ENCODE measurements at regions not wholly inside any gene's neighbourhood (a gene's known extent, or its start where the extent isn't known, plus 50 kb on each side); places are given as distances from the start of the nearest gene placed in this dataset.

- no peak for TF ChIP-seq CTCF (IDR thresholded peaks at IDR 0.05; ENCODE audit: insufficient read depth, low read length, poor library complexity, severe bottlenecking)
- no peak for DNase-seq (ENCODE audit: low read depth)
- no peaks in the 10 kb centered on the region for H3K36me3 ChIP-seq (ENCODE audit: control insufficient read depth, insufficient read depth, low read length)
- no peak overlapping the region for H3K4me3 ChIP-seq (ENCODE audit: low read depth, low read length)
- no peaks in the 10 kb centered on the region for H3K27me3 ChIP-seq (ENCODE audit: control insufficient read depth, insufficient read depth, low read length)
Measured at GRCh38 chr10:114708084-114708483, 50.0 kb upstream of the ABLIM1 start.

GRCh38 chr10:114708717-114709335, 50.8 kb upstream of the ABLIM1 start:
- Histone ChIP-seq H3K36me3 (ENCODE audit: control insufficient read depth, insufficient read depth, low read length) (no peaks in the 10 kb centered on the region), H3K4me3 (ENCODE audit: low read depth, low read length) (no peak overlapping the region), H3K27me3 (ENCODE audit: control insufficient read depth, insufficient read depth, low read length) (no peaks in the 10 kb centered on the region)
- no peak for DNase-seq (ENCODE audit: low read depth)
- no peak for TF ChIP-seq CTCF (IDR thresholded peaks at IDR 0.05; ENCODE audit: insufficient read depth, low read length, poor library complexity, severe bottlenecking)

- no peak for DNase-seq (ENCODE audit: low read depth)
- H3K27me3 ChIP-seq (ENCODE audit: control insufficient read depth, insufficient read depth, low read length), result no peaks in the 10 kb centered on the region
- H3K36me3 ChIP-seq (ENCODE audit: control insufficient read depth, insufficient read depth, low read length), result no peaks in the 10 kb centered on the region
- H3K4me3 ChIP-seq (ENCODE audit: low read depth, low read length), result no peak overlapping the region
- TF ChIP-seq CTCF (IDR thresholded peaks at IDR 0.05; ENCODE audit: insufficient read depth, low read length, poor library complexity, severe bottlenecking), result no peak
Measured at GRCh38 chr10:114709984-114710383, 51.9 kb upstream of the ABLIM1 start.

- TF ChIP-seq CTCF (IDR thresholded peaks at IDR 0.05; ENCODE audit: insufficient read depth, low read length, poor library complexity, severe bottlenecking), result no peak
- no peak for DNase-seq (ENCODE audit: low read depth)
- no peaks in the 10 kb centered on the region for H3K27me3 ChIP-seq (ENCODE audit: control insufficient read depth, insufficient read depth, low read length)
- H3K36me3 ChIP-seq (ENCODE audit: control insufficient read depth, insufficient read depth, low read length), result no peaks in the 10 kb centered on the region
- H3K4me3 ChIP-seq (ENCODE audit: low read depth, low read length), result no peak overlapping the region
Measured at GRCh38 chr10:114711176-114711868, 53.2 kb upstream of the ABLIM1 start.

- no peak for TF ChIP-seq CTCF (IDR thresholded peaks at IDR 0.05; ENCODE audit: insufficient read depth, low read length, poor library complexity, severe bottlenecking)
- H3K4me3 ChIP-seq (ENCODE audit: low read depth, low read length), result no peak overlapping the region
- DNase-seq (ENCODE audit: low read depth), result no peak
- no peaks in the 10 kb centered on the region for H3K36me3 ChIP-seq (ENCODE audit: control insufficient read depth, insufficient read depth, low read length)
- H3K27me3 ChIP-seq (ENCODE audit: control insufficient read depth, insufficient read depth, low read length), result no peaks in the 10 kb centered on the region
Measured at GRCh38 chr10:114711869-114712250, 53.8 kb upstream of the ABLIM1 start.
